GM21717 (cell line): ENCODE measurements at regions not wholly inside any gene's neighbourhood (a gene's known extent, or its start where the extent isn't known, plus 50 kb on each side); places are given as distances from the start of the nearest gene placed in this dataset.
"Not testable (repeated sequence)": the region's sequence is repeated elsewhere in the genome, so short reads cannot be mapped to it uniquely, and the experiment has no call there.

Experiments
- ATAC-seq: cut with Tn5 transposase; IDR thresholded peaks from one replicate; pipeline ENCODE4 v1.9.1; 2021; ENCODE audit warnings: mild to moderate bottlenecking, moderate library complexity; ENCODE audit not compliant: unreplicated experiment

GRCh38 chr1:148361427-148362215 is 121.5 kb downstream of the PPIAL4G start:
- ATAC-seq, result not testable (repeated sequence)

- ATAC-seq, result no peak
These were observed 126.1 kb downstream of the PPIAL4G start for GRCh38 chr1:148357037-148357436.

GRCh38 chr1:148355976-148356375 is 127.1 kb downstream of the PPIAL4G start:
- no peak for ATAC-seq

- ATAC-seq, result no peak
These were observed 128.2 kb downstream of the PPIAL4G start for GRCh38 chr1:148354913-148355308.

GRCh38 chr1:148354284-148354912 is 128.7 kb downstream of the PPIAL4G start:
- no peak for ATAC-seq

- no peak for ATAC-seq
These were observed 129.4 kb downstream of the PPIAL4G start for GRCh38 chr1:148353461-148354283.

GRCh38 chr1:148352470-148353053 is 130.5 kb downstream of the PPIAL4G start:
- ATAC-seq, result no peak

- ATAC-seq, result no peak
These were observed 135.3 kb downstream of the PPIAL4G start for GRCh38 chr1:148347781-148348180.

GRCh38 chr1:148345659-148346151 is 137.4 kb downstream of the PPIAL4G start:
- not testable (repeated sequence) for ATAC-seq

- not testable (repeated sequence) for ATAC-seq
These were observed 138.5 kb downstream of the PPIAL4G start for GRCh38 chr1:148344651-148345050.

GRCh38 chr1:148341729-148342128 is 141.4 kb downstream of the PPIAL4G start:
- not testable (repeated sequence) for ATAC-seq

- not testable (repeated sequence) for ATAC-seq
These were observed 146.8 kb downstream of the PPIAL4G start for GRCh38 chr1:148336121-148336918.

- peak; percentile 72 for ATAC-seq
These were observed 148.6 kb downstream of the PPIAL4G start for GRCh38 chr1:148334339-148335130.

GRCh38 chr1:148333875-148334338 is 149.2 kb downstream of the PPIAL4G start:
- ATAC-seq, result no peak

- no peak for ATAC-seq
These were observed 154.2 kb downstream of the PPIAL4G start for GRCh38 chr1:148328884-148329283.

- ATAC-seq, result not testable (repeated sequence)
These were observed 158.1 kb downstream of the PPIAL4G start for GRCh38 chr1:148325031-148325430.

GRCh38 chr1:148324465-148324864 is 158.6 kb downstream of the PPIAL4G start:
- ATAC-seq, result not testable (repeated sequence)

GRCh38 chr1:148320079-148320478 is 163.0 kb downstream of the PPIAL4G start:
- ATAC-seq, result not testable (repeated sequence)

- no peak for ATAC-seq
These were observed 164.2 kb downstream of the PPIAL4G start for GRCh38 chr1:148318904-148319242.
